ENCODE measurements at regions not wholly inside any gene's neighbourhood (a gene's known extent, or its start where the extent isn't known, plus 50 kb on each side); places are given as distances from the start of the nearest gene placed in this dataset.
"Not testable (repeated sequence)": the region's sequence is repeated elsewhere in the genome, so short reads cannot be mapped to it uniquely, and the experiment has no call there.

GRCh38 chr15:21108384-21108783 is 242.3 kb upstream of the POTEB2 start:
- H2AK5ac ChIP-seq (ENCODE audit: low read depth, low read length); H2BK15ac ChIP-seq (ENCODE audit: low read depth, low read length); H4K91ac ChIP-seq (ENCODE audit: insufficient read depth, low read depth, low read length); H2BK120ac ChIP-seq (ENCODE audit: low read depth, low read length); ATAC-seq (ENCODE audit: low read depth); H4K20me1 ChIP-seq (ENCODE audit: insufficient read depth, low read length); CTCF ChIA-PET; H3K9me1 ChIP-seq (ENCODE audit: insufficient read depth, low read length); H3K9ac ChIP-seq (ENCODE audit: low read depth, low read length); in situ Hi-C loops (cut with MboI; ENCODE audit: low sequenced_read_pairs); DNase-seq; H3K36me3 ChIP-seq (ENCODE audit: control insufficient read depth, insufficient read depth, low read length); H3K79me1 ChIP-seq (ENCODE audit: low read depth in 1 of 2, low read length in 2 of 2); H2BK20ac ChIP-seq (ENCODE audit: low read depth, low read length); dilution Hi-C loops (cut with HindIII; ENCODE audit: low sequenced_read_pairs, unreplicated experiment); H2AFZ ChIP-seq (replicated peaks; ENCODE audit: low read length, poor library complexity); H3K18ac ChIP-seq (ENCODE audit: low read depth, low read length); H4K8ac ChIP-seq (ENCODE audit: low read depth in 2 of 2, low read length in 2 of 2); H3K27ac ChIP-seq (ENCODE audit: insufficient read depth, low read length); H3K56ac ChIP-seq (ENCODE audit: extremely low read depth, insufficient read depth, low read length); BruUV-seq (replicated peaks); intact Hi-C loops (cut with micrococcal nuclease); H2AK9ac ChIP-seq (replicated peaks; ENCODE audit: low read depth, low read length, poor library complexity); H3K4me2 ChIP-seq (ENCODE audit: low read depth, low read length); H3K27me3 ChIP-seq (ENCODE audit: control insufficient read depth, insufficient read depth, low read length); H3K4ac ChIP-seq (ENCODE audit: low read depth, low read length); H3K9me3 ChIP-seq (ENCODE audit: control insufficient read depth, insufficient read depth, low read length); H4K5ac ChIP-seq (ENCODE audit: low read depth, low read length); H3K14ac ChIP-seq (replicated peaks; ENCODE audit: low read depth, low read length); H2BK5ac ChIP-seq (ENCODE audit: low read depth, low read length, poor library complexity, severe bottlenecking); POLR2A ChIA-PET (ENCODE audit: unreplicated experiment); H3K23ac ChIP-seq (ENCODE audit: low read depth, low read length); H3K4me3 ChIP-seq (ENCODE audit: insufficient read depth, low read depth, low read length); H3K4me1 ChIP-seq (ENCODE audit: control insufficient read depth, insufficient read depth, low read length): not testable (repeated sequence)
- no CpG with 5 or more reads among the region's 3 CpGs for WGBS, 2 experiments (ENCODE audit: extremely low coverage in 2 of 2, insufficient read length in 1 of 2)

- H3K27me3 ChIP-seq (ENCODE audit: control insufficient read depth, insufficient read depth, low read length); H3K36me3 ChIP-seq (ENCODE audit: control insufficient read depth, insufficient read depth, low read length); H2AK9ac ChIP-seq (replicated peaks; ENCODE audit: low read depth, low read length, poor library complexity); POLR2A ChIA-PET (ENCODE audit: unreplicated experiment); DNase-seq; H3K9me3 ChIP-seq (ENCODE audit: control insufficient read depth, insufficient read depth, low read length); H3K18ac ChIP-seq (ENCODE audit: low read depth, low read length); H4K20me1 ChIP-seq (ENCODE audit: insufficient read depth, low read length); BruUV-seq (replicated peaks); in situ Hi-C loops (cut with MboI; ENCODE audit: low sequenced_read_pairs); H2BK5ac ChIP-seq (ENCODE audit: low read depth, low read length, poor library complexity, severe bottlenecking); dilution Hi-C loops (cut with HindIII; ENCODE audit: low sequenced_read_pairs, unreplicated experiment); H3K56ac ChIP-seq (ENCODE audit: extremely low read depth, insufficient read depth, low read length); H2BK20ac ChIP-seq (ENCODE audit: low read depth, low read length); ATAC-seq (ENCODE audit: low read depth); H2BK15ac ChIP-seq (ENCODE audit: low read depth, low read length); H2AFZ ChIP-seq (replicated peaks; ENCODE audit: low read length, poor library complexity); H4K8ac ChIP-seq (ENCODE audit: low read depth in 2 of 2, low read length in 2 of 2); H3K79me1 ChIP-seq (ENCODE audit: low read depth in 1 of 2, low read length in 2 of 2); H3K23ac ChIP-seq (ENCODE audit: low read depth, low read length); intact Hi-C loops (cut with micrococcal nuclease); H3K4me2 ChIP-seq (ENCODE audit: low read depth, low read length); H4K5ac ChIP-seq (ENCODE audit: low read depth, low read length); H3K4ac ChIP-seq (ENCODE audit: low read depth, low read length); H3K9me1 ChIP-seq (ENCODE audit: insufficient read depth, low read length); H3K4me1 ChIP-seq (ENCODE audit: control insufficient read depth, insufficient read depth, low read length); H3K9ac ChIP-seq (ENCODE audit: low read depth, low read length); H3K27ac ChIP-seq (ENCODE audit: insufficient read depth, low read length); H4K91ac ChIP-seq (ENCODE audit: insufficient read depth, low read depth, low read length); CTCF ChIA-PET; H3K14ac ChIP-seq (replicated peaks; ENCODE audit: low read depth, low read length); H2AK5ac ChIP-seq (ENCODE audit: low read depth, low read length); H2BK120ac ChIP-seq (ENCODE audit: low read depth, low read length); H3K4me3 ChIP-seq (ENCODE audit: insufficient read depth, low read depth, low read length): not testable (repeated sequence)
- WGBS, 2 experiments (ENCODE audit: extremely low coverage in 2 of 2, insufficient read length in 1 of 2) = no CpG with 5 or more reads among the region's 10 CpGs
Observed at GRCh38 chr15:21107399-21108381, 241.6 kb upstream of the POTEB2 start.

All from IMR-90 (cell line).